NCI-H1092 treated with DMSO at 0.1 percent for 48 hours (cell line): ENCODE measurements at regions not wholly inside any gene's neighbourhood (a gene's known extent, or its start where the extent isn't known, plus 50 kb on each side); places are given as distances from the start of the nearest gene placed in this dataset.
"Not testable (repeated sequence)": the region's sequence is repeated elsewhere in the genome, so short reads cannot be mapped to it uniquely, and the experiment has no call there.

Experiments
- DNase-seq: peaks from one replicate; lab custom pipeline; 2025; lab: John Stamatoyannopoulos, UW

DNA sequence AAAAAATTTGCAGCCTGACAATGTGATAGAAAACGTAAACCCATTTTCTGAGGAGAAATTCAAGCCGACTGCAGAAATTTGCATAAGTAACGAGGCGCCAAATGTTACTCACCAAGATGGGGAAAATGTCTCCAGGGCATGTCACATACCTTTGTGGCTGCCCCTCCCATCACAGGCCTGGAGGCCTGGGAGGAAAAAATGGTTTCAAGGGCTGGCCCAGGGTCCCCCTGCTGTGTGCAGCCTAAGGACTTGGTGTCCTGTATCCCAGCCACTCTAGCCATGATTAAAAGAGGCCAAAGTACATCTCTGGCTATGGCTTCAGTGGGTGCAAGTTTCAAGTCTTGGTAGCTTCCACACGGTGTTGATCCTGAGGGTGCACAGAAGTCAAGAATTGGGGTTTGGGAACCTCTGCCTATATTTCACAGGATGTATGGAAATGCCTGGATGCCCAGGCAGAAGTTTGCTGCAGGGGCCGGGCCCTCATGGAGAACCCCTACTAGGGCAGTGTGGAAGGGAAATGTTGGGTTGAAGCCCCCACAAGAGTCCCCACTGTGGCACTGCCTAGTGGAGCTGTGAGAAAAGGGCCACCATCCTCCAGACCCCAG, 1842.3 kb downstream of the PCDH9 start:
- no peak for DNase-seq

DNA sequence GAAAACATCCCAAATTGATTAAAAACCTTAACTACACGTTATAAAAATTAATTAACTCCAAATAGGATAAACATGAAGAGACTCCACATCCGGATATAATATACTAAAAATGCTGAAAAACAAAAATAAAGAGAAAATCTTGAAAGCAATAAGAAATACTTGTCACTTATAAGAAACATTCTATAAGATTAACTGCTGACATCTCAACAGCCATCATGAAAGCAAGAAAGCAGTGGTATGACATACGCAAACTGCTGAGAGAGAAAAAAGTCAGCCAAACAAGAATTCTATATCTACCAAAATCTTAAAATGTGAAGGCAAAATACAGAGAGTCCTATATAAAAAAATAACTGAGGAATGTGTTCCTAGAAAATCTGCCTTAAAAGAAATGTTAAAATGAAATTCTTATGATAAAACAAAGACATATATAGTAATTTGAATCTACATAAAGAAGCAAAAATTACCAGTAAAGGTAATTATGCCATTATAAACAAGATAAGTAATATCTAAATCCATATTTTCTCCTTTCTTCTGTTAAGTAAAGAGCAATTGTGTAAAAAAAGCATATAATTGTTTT, 1851.1 kb downstream of the PCDH9 start:
- peak; percentile 37 for DNase-seq

- DNase-seq: no peak
These were observed 1851.7 kb downstream of the PCDH9 start for GRCh38 chr13:65378484-65378883.

GRCh38 chr13:65368832-65369231, 1861.3 kb downstream of the PCDH9 start:
- DNase-seq: no peak

GRCh38 chr13:65353951-65354350, 1876.2 kb downstream of the PCDH9 start:
- DNase-seq: no peak

- not testable (repeated sequence) for DNase-seq
These were observed 1877.0 kb downstream of the PCDH9 start for GRCh38 chr13:65353150-65353549.

- DNase-seq: no peak
These were observed 1882.6 kb downstream of the PCDH9 start for GRCh38 chr13:65347420-65348030.

GRCh38 chr13:65343898-65344663, 1886.1 kb downstream of the PCDH9 start:
- no peak for DNase-seq

DNA sequence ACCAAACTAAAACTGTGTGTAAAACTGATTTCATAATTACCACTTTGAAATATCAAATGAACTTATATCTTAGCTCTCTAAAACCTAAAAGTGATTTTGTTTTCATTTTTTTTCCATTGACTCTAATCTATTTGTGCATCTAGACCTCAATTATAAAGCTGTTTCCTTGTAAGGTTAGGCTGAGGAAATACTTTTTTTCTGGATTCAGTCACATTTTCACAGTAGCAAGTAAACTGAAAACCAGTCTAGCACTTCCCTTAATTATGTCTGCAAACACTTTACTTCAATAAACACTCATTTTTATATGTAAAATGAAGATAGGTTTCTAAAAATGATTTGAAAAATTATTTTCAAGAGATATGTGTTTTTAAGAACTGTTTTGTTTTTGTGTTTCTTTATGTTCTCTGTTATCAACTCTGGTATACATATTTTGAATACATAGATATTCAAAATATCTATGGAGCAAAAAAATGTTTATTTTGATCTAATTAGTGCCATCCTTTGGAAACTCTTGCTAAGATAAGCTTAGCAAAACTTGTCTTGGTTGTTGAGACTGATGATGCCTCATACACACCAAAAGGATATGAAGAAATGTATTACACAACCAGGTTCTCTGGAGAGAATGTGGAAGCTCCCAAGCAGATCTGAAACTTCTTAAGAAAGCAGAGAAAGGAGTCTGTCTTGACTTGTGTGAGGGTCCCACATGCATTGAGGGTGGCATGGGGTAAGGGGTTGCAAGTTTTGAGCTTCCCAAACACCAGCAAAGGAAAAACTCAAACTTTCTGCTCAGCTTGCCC, 1887.4 kb downstream of the PCDH9 start:
- DNase-seq: no peak

DNA sequence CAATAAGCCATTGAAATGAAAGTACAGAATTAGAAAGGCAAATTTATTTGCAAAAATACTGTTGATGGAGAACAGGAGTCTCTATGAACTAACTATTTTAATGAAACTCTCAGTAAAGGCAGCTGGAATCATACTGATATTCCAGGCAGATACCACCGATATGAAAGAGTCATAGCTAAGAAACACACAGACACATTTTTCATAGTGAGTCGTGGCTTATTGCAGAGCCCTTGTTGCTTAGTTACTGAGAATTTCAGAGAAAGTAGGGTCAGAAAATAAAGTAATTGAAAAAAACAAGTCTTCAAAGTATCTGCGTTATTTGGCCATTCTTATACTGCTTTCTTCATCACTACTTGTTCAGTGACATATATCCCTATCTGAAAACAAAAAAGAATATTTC, 1890.9 kb downstream of the PCDH9 start:
- no peak for DNase-seq

DNA sequence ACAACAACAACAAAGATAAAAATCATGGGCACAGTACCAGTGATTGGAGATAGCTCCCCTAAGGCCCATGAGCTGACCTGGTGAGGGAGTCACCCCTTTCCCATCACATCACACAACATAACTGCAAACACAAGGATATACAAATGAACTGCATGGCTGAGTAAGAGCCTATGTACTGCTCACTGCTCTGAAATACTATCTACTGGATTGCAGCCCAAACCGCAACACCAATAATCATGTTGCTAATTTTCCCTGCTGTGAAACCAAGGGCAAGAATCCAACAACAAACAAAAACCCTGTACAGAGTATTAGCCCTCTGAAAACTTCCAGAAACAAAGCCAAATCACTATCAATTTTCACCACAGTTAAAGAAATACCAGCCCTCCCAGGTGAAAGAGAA, 1893.2 kb downstream of the PCDH9 start:
- DNase-seq: peak; percentile 18

DNA sequence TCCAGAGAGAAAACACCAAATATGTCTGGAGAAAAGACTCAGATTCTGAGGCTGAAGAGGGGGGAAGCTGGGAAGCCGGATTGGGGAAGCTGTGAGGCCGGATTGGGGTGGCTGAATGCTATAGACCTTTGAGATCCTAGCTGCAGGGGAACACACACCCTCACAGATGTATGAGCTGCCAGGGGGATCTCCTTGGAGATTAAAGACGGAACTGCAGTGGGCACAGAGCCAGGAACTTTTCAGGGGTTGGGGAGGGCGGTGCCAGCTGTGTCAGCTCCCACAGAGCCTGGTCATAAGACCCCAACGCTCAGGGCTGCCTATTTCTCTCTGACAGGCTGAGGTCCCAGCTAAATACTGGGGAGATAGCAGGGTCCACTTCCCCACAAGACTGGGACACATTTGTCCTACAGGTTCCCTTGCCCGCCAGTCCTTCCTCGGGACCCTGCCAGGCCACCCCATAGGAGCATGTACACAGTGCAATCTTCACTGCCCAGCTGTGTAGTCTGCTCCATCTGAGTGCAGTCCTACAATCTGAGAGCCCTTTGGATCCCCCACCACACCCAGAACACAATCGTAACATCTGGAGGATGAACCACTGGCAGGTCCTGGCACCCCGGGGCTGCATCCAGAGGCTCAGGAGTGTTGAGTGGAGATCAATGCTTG, 1893.9 kb downstream of the PCDH9 start:
- DNase-seq: no peak

- no peak for DNase-seq
These were observed 1899.4 kb downstream of the PCDH9 start for GRCh38 chr13:65330691-65331090.

DNA sequence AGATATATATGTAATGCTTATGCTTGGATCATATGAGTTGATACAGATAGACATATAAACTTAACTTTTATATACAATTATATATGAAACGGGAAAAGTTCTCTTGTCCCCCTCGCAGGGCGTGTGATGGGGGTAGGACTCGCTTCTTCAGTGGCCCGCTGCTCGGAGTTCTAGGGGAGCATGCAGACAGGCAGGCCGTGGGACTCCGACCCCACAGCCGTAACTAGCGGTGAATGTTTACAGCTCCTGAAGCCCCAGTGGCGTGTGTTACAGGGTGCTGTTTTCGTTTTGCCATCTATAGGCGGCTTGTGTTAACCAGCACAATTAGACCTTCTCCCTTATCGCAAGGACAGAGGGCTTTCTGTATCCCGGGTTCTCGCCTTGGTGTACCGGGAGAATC, 1899.8 kb downstream of the PCDH9 start:
- DNase-seq: no peak

GRCh38 chr13:65323192-65323591, 1906.9 kb downstream of the PCDH9 start:
- DNase-seq: not testable (repeated sequence)

GRCh38 chr13:65321423-65321822, 1908.7 kb downstream of the PCDH9 start:
- DNase-seq: not testable (repeated sequence)

GRCh38 chr13:65314008-65314407, 1916.1 kb downstream of the PCDH9 start:
- no peak for DNase-seq

GRCh38 chr13:65310663-65311328, 1919.3 kb downstream of the PCDH9 start:
- DNase-seq: no peak

GRCh38 chr13:65309906-65310305, 1920.2 kb downstream of the PCDH9 start:
- no peak for DNase-seq

GRCh38 chr13:65308729-65309128, 1921.4 kb downstream of the PCDH9 start:
- DNase-seq: not testable (repeated sequence)

DNA sequence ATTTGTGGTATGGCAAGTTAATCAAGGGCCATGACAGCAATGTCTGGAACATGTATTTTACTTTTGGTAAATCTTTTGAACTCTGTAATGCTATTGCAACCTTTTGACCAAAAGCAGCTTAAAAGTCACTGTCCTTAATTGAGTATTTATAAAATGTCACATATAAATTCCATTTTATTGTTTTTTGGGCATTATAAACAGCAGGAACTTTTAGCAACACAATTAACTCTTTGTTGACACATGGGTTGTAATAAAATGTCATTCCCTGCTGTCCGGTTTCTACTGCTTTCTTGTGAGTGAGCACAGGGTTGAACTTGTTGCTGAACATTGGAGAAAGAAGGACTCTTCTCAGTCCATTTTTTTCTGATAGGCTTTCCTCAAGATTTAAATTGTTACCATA, 1923.1 kb downstream of the PCDH9 start:
- DNase-seq: no peak
